Adrenal gland (tissue), 5 donors: ENCODE measurements at regions not wholly inside any gene's neighbourhood (a gene's known extent, or its start where the extent isn't known, plus 50 kb on each side); places are given as distances from the start of the nearest gene placed in this dataset.

Source experiments
- CTCF ChIP-seq, 6 experiments: fragments of 450-650 bp in 4 of 6; fragments of 200-600 bp in 2 of 6; sonication (generic) in 1 of 6; IDR thresholded peaks; 1 replicate in 5 of 6; 2 replicates in 1 of 6; pipeline versions ENCODE4 v1.5.1 to v1.8.0; 2016 to 2021; ENCODE audit warnings: antibody characterized with exemption in 6 of 6, mild to moderate bottlenecking in 2 of 6, moderate library complexity in 1 of 6
- POLR2A ChIP-seq, 2 donors: fragments of 450-650 bp; IDR thresholded peaks; one replicate each; pipeline ENCODE4 v1.6.1; 2017; ENCODE audit warnings: antibody characterized with exemption in 2 of 2, mild to moderate bottlenecking in 2 of 2, moderate library complexity in 1 of 2
- donor health status: DM: no; HTN: no; CAD: no.

GRCh38 chr17:13996748-13997147 is 72.6 kb upstream of the COX10 start:
- TF ChIP-seq CTCF (IDR thresholded peaks at IDR 0.05), result no peak
- no peak for TF ChIP-seq POLR2A (IDR thresholded peaks at IDR 0.05)
